Activated CD4-positive, alpha-beta T cell treated with anti-CD3 and anti-CD28 coated beads, Interleukin-2, Interleukin-4, amounts not matched to agents 100 ng/mL and 50 ng/mL, durations not matched to agents 16 hours and 8 hours (primary cell): ENCODE measurements at regions not wholly inside any gene's neighbourhood (a gene's known extent, or its start where the extent isn't known, plus 50 kb on each side); places are given as distances from the start of the nearest gene placed in this dataset.

ENCODE experiments used
- DNase-seq: peaks from one replicate; pipeline ENCODE4 v3.0.0-alpha.2; 2020; ENCODE audit warnings: low spot score

DNA sequence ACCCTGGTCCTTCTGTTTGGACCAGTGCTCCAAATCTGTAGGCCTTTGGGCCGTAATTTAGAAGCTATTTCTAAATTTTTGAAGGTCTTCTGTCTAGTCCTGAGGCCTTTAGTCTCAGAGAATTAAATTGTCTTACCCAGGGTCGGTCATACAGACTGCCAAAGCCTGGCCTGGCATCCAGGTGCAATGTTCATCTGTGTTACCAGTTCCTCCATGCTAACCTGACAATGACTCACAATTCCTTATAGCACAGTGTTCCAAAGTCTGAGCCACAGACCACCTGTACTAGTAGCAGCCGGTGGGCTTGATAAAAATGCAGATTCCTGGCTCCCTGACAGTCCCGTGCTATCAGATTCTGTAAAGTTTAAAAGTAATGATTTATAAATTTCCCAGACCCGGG lies 77.7 kb upstream of the MAP4K3 start:
- DNase-seq: no peak

DNA sequence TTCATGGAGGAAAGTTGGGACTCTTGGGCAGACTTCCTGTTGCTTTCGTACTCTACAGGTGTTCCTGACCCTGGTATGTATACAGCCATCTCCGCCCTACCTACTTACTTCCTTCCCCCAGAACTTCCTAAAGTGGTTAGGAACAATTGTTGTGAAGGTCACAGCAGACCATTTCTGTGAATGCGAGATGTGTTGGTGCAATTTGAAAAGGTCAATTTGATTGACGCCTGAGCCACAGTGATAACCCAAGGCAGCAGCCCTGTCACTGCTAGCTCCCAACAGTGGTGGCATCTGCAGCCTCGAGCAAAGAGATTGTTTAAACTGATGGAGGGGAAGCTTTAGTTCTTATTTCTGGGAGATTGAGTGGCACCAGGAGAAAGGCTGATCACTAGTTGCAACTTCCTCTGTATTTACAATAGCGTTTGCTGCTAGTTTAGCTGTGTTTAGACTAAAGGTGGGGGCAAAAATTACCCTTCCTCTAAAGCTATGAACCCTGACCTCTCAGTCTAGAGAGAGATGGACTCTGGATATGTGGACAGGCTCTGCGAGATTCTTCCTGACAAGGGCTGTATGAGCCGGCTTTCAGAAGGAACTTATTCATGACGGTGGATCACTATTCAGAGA lies 78.3 kb upstream of the MAP4K3 start:
- DNase-seq: no peak

DNA sequence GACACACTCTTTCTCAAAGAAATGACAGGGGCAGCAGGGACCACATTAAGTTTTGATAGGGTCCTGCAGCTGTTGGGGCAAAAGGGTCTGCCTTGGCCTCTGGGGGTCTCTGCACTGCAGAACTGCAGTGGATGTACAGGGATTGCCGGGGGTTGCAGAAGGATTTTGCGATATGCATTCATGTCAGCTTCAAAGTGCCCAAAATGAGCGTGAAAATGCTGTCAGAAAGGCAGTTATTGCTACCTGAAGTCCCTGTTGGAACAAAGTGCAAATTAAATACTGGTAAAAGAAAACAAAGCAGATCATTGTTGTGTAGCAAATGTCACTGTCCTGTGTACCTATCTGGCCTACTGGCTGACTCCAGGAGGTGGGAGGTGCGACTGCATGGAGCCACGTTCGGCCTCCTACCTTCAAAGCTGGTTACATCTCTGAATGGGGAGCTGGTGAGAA lies 78.8 kb upstream of the MAP4K3 start:
- no peak for DNase-seq

DNA sequence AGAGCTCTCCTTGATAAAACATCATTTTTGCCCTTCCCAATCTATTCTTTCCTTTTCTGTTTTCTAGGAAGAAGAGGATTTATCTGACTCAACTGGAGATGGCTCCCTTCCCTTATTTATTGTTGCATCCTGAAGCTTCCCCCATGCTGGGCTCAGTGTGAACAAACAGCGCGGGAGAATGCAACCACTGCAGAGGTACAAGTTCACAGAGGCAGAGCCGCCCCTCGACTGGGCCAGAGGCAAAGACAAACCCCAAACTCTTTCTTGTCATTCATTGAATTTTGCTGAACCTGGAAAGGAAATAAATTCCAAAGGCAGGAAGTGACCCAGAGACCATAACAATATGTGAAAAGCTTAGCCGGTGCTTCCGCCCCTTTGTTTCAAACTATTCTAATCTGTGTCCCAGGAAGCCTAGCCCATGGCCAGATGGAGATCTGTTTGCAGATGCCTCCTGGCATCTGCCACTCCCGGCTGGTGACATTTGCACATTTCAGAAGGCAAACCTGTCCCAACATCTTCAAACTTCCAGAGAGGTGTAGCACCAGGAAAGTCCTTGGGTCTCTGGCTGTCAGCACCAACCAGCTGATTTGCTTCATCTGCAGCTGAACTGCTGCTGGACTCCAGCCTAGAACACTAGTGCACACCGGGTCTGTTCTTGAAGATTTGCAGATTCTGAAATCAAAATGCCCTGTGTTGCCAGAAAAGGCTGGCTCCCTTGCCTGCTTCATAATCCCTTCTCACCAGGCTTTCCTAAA lies 79.4 kb upstream of the MAP4K3 start:
- no peak for DNase-seq

DNA sequence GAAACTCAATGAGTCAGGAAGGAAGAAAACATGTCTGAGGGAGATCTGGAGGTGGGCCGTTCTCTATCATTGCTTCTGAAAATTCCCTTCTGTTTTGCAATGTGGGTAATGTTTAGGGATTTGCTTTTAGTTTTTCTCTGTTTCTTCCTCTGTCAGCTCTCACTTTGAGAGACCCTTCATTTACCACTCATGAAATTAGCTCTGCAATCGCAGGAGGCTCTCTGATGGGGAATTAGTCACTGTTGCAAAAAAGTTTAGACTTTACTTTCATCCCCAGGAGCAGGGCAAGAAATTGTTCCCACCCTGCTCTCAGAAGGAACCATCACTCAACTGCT lies 80.0 kb upstream of the MAP4K3 start:
- no peak for DNase-seq

DNA sequence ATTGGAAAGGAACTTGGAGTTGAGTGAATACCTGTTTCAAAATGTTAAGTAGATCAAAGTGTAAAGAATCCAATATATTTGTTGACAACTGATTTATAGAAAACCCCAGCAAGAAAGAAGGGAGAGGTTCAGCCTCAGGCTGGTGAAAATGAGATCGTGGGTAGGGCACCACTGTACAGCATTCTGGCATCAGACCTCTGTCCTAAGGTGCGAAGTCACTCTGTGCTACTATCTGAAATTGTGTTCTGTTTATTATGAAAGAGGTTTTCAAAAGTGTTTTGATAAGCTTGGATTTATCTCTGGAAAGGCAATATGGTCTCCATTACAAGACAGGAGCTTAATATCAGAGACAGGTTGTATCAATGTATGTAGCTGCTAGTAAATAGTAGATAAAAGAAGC lies 80.5 kb upstream of the MAP4K3 start:
- no peak for DNase-seq

DNA sequence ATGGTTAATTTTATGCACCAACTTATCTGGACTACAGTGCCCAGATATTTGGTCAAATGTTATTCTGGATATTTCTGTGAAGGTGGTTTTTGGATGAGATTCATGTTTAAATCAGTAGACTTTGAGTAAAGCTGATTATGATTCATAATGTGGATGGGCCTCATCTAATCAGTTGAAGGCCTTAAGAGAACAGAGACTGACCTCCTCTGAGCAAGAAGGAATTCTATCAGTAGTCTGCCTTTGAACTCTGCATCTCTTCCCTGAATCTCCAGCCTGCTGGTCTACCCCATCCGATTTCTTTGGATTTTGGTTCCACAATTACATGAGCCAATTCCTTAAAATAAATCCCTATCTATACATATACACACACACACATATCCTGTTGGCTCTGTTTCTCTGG lies 82.8 kb upstream of the MAP4K3 start:
- DNase-seq: no peak

DNA sequence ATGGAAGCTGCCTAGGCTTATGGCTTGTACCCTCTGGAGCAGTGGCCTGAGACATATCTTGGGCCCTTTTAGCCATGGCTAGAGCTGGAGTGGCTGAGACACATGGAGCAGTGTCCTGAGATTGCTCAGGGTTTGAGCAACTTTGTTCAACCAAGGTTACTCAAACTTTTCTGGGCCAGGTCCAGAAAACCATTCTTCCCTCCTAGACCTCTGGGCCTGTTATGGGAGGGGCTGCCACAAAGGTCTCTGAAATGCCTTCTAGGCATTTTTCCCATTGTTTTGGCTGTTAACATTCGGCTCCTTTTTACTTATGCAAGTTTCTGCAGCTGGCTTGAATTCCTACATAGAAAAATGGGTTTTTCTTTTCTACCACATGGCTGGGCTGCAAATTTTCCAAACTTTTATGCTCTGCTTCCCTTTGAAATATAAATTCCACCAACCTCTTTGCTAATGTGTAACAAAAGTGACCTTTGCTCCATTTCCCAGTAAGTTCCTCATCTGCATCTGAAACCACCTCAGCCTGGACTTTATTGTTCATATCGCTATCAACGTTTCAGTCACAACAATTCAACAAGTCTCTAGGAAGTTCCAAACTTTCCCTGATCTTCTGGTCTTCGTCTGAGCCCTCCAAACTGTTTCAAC lies 84.9 kb upstream of the MAP4K3 start:
- DNase-seq: no peak

DNA sequence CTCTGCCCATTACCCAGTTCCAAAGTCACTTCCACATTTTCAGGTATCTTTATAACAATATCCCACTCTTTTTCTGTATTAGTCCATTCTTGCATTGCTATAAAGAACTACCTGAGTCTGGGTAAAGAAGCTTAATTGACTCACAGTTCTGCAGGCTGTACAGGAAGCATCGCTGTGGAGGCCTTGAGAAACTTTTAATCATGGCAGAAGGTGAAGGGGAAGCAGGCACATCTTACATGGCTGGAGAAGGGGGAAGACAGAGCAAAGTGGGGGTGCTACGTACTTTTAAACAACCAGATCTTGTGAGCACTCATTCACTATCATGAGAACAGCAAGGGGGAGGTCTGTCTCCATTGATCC lies 85.4 kb upstream of the MAP4K3 start:
- no peak for DNase-seq

DNA sequence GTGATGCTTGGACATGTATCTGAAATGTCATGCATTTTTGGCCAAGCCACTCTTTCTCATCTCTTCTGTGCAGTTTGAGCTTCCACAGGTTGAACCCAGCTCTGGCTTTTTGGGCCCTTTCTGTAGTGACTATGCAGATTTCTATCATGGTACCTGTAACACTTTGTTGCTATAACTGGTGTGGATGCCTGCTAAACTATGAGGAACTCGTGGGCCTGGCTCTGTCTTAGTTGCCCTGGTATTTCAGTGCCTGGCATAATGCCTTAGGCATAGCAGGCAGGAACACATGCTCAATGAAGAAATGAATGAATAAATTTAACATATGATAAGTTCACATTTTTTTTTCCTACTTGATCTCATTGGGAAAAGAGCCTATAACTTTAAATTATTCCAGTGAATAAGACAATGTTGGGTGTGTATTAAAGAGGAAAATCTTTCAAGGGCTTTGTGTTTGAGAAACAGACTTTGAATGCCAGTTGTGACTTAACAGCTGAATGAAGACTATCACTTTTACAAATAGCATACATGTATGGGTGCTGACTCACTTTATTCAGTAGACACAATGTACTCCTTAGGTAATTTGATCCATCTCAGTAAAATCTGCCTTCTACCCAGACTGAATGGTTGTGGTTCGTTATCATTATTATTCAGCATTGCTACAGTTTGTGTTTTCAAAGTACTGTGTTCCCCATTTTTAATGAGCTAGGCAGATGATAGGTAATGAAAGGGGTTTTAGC lies 86.4 kb upstream of the MAP4K3 start:
- DNase-seq: no peak

DNA sequence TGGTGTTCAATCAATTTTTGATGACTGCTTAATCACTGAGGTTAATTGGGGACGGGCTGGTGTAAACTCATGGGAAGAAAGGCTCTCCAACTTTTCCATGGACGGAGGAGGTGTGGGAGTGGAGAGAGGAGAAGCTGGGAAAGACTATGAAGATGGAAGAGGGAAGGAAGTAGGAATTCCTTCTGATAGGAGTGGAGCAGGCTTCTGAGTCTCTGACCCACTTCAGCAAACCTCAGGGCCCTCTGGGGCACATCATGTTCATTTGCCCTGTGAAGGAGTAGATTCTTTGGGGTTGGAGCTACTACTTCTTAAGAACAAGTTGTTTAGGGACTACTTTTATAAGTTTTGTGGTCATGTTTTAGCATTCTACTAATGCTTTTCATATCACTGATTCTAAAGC lies 87.0 kb upstream of the MAP4K3 start:
- DNase-seq: no peak

DNA sequence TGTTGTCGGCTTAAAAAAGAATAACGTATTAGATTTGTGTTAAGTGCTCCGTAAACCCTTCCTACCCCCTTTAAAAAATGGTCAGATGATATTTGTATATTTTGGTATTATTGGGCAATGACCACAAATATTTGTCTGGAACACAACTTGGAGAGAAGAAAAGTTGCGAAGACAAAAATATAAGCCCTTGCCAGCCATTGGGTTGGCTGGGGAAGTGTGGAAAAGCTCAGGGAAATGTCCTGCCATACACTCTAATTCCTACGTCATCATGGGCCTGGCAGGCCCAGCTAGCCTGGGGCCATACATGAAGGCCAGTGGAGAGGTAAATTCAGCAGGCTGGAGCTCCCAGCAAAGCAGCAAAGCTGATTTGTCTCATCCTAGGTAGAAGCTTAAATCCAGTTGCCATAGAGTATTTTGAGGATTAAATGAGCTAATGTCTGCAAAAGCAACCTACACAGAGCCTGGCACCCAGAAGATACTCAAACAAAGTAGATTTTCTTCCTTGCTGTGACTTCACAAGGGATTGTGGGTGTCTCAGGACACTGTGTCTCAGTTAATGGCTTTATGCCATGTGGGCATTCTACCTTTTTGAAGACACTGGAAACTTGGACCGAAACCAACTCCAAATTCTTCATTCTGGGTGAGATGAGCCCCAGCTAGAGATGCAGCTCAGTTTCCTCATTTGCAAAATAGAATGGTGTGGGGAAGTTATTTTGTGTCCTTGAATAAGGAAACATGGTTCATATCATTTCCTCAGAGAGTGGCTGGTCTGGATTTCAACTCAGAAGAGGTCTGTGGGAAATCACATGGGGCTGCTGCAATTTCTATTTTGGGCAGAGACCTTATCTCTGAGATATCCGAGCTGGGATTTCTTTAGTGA lies 87.9 kb upstream of the MAP4K3 start:
- DNase-seq: no peak

DNA sequence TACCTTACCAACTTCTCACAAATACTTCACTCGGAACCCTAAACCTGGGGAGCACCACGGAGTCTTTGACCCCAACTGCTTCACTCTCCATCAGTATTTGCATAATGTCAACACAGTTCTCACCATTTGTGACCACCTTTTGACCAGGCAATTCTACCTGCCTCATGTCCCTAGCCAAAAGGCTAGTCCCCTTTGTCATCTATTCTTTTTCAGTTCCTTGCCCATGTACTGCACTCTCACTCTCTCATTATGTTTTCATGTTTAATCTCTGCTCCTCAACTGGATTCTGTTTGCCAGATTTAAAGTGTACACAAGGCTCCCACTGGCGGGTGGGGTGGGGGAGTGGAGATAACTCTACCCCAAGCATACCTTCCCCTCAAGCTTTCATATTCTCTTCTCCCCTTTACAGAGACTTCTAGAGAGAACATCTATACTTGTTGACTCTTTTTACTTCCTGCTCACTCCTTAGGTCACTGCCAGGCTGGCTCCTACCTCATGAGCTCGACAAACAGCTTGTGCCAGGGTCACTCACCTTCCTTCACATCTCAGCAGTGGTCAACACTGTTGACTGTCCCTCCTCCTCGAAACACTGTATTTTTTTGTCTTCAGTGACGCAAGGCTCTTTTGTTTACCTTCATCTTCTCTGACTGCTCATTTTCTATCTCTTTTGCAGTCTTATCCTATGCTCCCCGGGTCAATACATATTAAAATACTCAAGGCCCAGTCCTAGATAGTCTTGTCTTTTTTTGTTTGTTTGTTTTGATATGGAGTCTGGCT lies 88.7 kb upstream of the MAP4K3 start:
- DNase-seq: no peak

DNA sequence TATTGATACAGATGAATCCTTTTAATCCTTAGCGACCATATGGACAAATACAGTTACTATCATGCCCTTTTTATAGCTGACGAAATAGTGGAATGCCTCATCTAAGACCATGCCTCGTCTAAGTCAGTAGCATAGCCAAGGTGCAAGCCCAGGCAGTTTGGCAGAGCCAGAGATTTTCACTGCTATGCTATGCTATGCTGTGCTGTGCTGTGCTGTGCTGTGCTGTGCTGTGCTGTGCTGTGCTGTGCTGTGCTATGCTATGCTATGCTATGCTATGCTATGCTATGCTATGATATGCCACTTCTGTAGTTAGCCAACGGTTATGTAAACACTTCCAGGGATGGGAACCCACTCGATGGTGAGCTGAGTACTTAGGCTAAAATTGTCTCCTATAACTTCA lies 91.6 kb upstream of the MAP4K3 start:
- DNase-seq: no peak

DNA sequence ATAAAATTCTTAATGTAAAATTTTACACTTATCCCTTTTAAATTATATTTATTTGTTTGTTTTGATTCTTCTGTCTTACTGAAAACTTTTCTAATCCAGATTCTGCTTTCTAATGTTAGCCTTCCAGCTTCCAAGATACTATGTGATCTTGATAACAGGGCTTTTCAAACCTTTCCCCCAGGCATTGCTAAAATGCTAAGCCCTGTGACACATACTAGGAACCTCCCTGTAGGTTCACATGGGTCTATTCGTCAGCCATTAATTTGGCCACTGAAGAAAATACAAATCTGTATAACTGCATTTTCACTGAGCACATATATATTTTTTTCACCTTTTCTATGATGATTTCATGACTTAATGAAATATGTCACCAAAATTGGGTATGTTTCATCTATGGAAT lies 92.8 kb upstream of the MAP4K3 start:
- DNase-seq: no peak

DNA sequence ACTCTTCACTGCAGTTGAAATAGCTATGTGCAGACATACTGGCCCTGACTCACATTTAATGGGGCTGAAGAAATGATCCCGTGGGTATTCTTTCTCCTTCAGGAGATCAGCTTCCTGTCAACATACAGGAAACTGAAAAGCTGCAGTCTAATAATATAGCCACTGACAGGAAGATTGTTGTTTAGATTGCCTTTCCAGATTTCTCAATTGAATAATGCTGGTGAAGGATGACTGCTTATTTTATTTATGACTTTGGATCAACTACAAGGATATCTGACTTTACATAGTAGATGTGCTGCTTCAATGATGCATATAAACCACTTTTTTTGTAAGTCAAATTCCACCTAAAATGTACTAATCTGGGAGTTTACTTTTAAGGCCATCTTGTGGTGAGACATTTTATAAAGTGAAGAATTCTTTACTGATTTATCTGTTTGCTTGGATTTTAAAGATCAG lies 93.4 kb upstream of the MAP4K3 start:
- no peak for DNase-seq

DNA sequence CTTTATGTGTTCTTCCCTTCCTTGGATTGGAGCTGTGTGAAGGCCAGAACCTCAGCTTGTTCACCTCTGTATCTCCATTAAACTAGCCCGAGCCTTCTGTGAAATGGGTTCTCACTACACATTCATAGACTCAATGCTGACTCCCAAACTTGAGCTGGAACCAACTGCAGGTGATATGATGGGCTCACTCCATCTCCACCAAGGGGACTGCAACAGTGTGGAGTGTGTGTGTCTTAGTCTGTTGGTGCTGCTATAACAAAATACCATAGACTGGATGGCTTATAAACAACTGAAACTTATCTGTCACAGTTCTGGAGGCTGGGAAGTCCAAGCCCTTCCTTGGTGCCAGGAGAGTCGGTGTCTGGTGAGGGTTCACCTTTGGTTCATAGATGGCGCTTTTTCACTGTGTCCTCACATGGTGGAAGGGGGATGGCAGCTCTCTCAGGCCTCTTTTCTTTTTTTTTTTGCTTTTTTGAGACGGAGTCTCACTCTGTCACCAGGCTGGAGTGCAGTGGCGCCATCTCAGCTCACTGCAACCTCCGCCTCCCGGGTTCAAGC lies 94.2 kb upstream of the MAP4K3 start:
- DNase-seq: no peak

DNA sequence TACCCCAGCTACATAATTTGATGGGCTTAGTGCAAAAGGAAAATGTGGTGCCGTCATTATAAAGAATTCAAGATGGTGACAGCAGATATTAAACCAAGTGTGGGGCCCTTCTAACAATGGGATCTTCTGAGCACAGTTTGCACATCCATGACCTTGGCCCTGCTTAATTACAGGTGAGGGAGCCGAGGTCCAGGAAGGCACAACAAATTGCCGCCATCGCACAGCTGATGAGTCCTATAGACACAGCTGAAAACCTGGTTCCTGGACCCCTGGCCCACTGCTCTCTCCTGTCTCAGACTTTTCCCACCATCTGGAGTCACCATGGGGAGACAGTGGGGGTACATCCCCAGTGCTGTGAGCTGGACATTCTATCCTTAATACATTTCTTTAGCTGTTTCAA lies 95.8 kb upstream of the MAP4K3 start:
- no peak for DNase-seq

DNA sequence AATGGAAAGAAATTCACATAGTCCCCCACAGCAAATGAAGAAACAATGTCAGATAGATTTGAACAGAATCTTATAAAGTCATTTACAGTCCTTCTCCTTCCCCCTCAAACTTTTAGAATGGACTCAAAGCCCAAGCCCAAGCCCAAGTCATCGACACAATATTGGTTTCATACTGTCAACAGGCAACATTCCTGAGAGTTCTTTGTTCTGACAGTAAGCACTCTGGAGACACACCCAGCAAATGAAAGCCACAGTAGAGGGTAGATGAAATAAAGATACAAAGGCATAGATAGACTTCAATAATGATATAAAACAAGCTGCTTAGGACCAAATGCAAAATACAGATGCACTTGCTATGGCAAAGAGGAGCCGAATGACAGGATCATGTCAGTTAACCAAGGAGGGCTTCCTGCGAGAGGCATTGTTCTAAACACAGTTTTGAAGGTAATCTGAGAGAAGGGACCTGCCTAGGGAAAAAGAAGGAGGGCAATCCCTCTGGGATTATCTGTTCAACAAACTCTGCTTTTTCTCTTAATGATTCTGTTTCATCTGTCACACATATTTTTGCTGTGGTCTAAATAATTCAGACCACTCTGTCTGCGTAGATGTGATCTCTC lies 97.1 kb upstream of the MAP4K3 start:
- DNase-seq: no peak

DNA sequence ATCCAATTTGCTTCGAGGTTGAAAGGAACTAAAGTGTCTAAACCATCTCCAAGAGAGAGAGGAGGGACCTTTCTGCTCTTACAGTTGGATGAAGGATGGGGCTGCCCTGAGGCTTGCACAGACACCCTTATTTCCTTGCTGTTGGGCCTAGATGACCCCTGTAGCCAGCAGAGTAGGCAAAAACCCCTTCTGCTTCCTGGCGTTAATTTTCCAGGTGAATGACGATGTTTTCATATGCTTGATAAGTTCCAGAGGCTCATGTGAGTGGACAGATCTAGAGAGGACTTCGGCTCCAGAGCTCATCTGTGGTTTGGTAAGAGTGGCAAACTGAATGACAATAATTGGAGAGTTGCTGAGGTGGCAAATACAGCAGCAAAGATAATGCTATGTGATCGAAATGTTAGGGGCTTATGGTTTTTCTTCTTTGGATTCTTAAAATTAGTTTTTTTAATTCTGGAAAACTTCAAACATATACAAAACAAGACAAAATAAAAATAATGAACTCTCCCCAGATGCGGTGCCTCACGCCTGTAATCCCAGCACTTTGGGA lies 98.6 kb upstream of the MAP4K3 start:
- no peak for DNase-seq
